Ishikawa (cell line): ENCODE measurements at regions not wholly inside any gene's neighbourhood (a gene's known extent, or its start where the extent isn't known, plus 50 kb on each side); places are given as distances from the start of the nearest gene placed in this dataset.

Experiments used
- CEBPB ChIP-seq: IDR thresholded peaks from 2 replicates; pipeline ENCODE4 v1.6.1; 2012
- CREB1 ChIP-seq: IDR thresholded peaks from 2 replicates; pipeline ENCODE4 v1.6.1; 2012; ENCODE audit warnings: low read depth
- EGR1 ChIP-seq: IDR thresholded peaks from 2 replicates; pipeline ENCODE4 v1.6.1; 2012
- EP300 ChIP-seq: IDR thresholded peaks from 2 replicates; pipeline ENCODE4 v1.6.1; 2012; ENCODE audit warnings: borderline replicate concordance
- FOXM1 ChIP-seq: IDR thresholded peaks from 2 replicates; pipeline ENCODE4 v1.6.1; 2012; ENCODE audit warnings: low read depth, borderline replicate concordance
- NFIC ChIP-seq: IDR thresholded peaks from 2 replicates; pipeline ENCODE4 v1.6.1; 2012
- RAD21 ChIP-seq: IDR thresholded peaks from 2 replicates; pipeline ENCODE4 v1.6.1; 2012; ENCODE audit warnings: low read depth
- TAF1 ChIP-seq: IDR thresholded peaks from 2 replicates; pipeline ENCODE4 v1.6.1; 2012; ENCODE audit warnings: low read depth, mild to moderate bottlenecking
- TCF12 ChIP-seq: IDR thresholded peaks from 2 replicates; pipeline ENCODE4 v1.6.1; 2012; ENCODE audit warnings: low read depth
- TEAD4 ChIP-seq: IDR thresholded peaks from 2 replicates; pipeline ENCODE4 v1.6.1; 2012
- YY1 ChIP-seq: IDR thresholded peaks from 2 replicates; pipeline ENCODE4 v1.6.1; 2012; ENCODE audit warnings: low read depth
- ZBTB7A ChIP-seq: IDR thresholded peaks from 2 replicates; pipeline ENCODE4 v1.6.1; 2012; ENCODE audit warnings: low read depth
- TF ChIP-seq, protein P1 (sequence below): IDR thresholded peaks from 2 replicates; pipeline ENCODE4 v1.6.1; 2012
- TF ChIP-seq, protein P2 (sequence below): IDR thresholded peaks from 2 replicates; pipeline ENCODE4 v1.6.1; 2012
- TF ChIP-seq, protein P3 (sequence below): IDR thresholded peaks from 2 replicates; pipeline ENCODE4 v1.6.1; 2012; ENCODE audit warnings: low read depth, mild to moderate bottlenecking

- TF ChIP-seq EP300 (no peak), CEBPB (no peak), EGR1 (no peak), RAD21 (no peak), ZBTB7A (no peak)
- TF ChIP-seq, protein P1, sequence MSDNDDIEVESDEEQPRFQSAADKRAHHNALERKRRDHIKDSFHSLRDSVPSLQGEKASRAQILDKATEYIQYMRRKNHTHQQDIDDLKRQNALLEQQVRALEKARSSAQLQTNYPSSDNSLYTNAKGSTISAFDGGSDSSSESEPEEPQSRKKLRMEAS: no peak
- TF ChIP-seq, protein P2, sequence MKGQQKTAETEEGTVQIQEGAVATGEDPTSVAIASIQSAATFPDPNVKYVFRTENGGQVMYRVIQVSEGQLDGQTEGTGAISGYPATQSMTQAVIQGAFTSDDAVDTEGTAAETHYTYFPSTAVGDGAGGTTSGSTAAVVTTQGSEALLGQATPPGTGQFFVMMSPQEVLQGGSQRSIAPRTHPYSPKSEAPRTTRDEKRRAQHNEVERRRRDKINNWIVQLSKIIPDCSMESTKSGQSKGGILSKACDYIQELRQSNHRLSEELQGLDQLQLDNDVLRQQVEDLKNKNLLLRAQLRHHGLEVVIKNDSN: no peak
- TF ChIP-seq, protein P3, sequence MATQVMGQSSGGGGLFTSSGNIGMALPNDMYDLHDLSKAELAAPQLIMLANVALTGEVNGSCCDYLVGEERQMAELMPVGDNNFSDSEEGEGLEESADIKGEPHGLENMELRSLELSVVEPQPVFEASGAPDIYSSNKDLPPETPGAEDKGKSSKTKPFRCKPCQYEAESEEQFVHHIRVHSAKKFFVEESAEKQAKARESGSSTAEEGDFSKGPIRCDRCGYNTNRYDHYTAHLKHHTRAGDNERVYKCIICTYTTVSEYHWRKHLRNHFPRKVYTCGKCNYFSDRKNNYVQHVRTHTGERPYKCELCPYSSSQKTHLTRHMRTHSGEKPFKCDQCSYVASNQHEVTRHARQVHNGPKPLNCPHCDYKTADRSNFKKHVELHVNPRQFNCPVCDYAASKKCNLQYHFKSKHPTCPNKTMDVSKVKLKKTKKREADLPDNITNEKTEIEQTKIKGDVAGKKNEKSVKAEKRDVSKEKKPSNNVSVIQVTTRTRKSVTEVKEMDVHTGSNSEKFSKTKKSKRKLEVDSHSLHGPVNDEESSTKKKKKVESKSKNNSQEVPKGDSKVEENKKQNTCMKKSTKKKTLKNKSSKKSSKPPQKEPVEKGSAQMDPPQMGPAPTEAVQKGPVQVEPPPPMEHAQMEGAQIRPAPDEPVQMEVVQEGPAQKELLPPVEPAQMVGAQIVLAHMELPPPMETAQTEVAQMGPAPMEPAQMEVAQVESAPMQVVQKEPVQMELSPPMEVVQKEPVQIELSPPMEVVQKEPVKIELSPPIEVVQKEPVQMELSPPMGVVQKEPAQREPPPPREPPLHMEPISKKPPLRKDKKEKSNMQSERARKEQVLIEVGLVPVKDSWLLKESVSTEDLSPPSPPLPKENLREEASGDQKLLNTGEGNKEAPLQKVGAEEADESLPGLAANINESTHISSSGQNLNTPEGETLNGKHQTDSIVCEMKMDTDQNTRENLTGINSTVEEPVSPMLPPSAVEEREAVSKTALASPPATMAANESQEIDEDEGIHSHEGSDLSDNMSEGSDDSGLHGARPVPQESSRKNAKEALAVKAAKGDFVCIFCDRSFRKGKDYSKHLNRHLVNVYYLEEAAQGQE: no peak
These were observed 81.5 kb downstream of the PALM2AKAP2 start for GRCh38 chr9:109861499-109861898.

DNA sequence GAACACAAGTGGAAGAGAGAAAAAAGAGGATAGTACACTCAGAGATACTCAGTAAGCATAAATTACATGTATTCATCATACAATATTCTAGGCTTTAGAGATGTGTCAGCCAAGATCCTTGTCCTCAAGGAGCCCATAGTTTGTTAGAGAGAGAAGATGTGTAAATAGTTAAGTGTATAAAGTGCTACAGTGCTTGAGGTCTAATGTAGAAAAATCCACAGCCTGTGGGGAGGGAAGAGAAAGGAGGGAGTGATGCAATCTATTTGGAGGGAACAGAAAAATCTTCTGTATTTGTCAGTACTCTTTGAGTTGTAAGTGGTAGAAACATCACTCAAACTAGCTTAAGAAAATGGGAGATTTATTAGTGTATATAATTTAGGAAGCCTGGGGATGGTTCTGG is 81.9 kb downstream of the PALM2AKAP2 start:
- TF ChIP-seq, protein P2: no peak
- TF ChIP-seq, protein P1: no peak
- no peak for TF ChIP-seq ZBTB7A
- TF ChIP-seq CEBPB: no peak
- TF ChIP-seq CREB1: no peak
- TF ChIP-seq FOXM1: no peak
- TF ChIP-seq, protein P3: no peak
- no peak for TF ChIP-seq RAD21
- TF ChIP-seq EP300: no peak
- no peak for TF ChIP-seq TEAD4
- TF ChIP-seq TAF1: no peak

DNA sequence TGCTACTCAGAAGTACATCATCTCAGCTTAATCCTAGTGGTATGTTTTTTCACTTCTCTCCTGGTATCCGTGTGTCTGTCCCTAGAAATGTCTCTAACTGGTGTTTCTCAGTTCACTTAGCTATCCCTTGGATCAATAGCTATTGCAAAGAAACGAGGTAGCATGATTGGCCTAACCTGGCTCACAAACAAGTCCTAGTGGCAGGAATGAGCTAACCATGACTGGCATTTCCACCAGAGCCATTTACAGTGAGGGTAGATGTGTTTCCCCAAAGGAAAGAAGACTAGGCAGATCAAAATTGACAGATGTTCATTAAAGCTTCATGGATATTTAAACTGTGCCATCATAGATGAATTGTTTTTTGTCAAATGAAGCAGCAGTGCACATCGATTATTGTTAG is 82.5 kb downstream of the PALM2AKAP2 start:
- TF ChIP-seq ZBTB7A (no peak), YY1 (no peak), NFIC (no peak), EP300 (no peak), TEAD4 (no peak), RAD21 (no peak)
- TF ChIP-seq, protein P3: no peak
- TF ChIP-seq, protein P1: no peak
- TF ChIP-seq, protein P2: no peak

DNA sequence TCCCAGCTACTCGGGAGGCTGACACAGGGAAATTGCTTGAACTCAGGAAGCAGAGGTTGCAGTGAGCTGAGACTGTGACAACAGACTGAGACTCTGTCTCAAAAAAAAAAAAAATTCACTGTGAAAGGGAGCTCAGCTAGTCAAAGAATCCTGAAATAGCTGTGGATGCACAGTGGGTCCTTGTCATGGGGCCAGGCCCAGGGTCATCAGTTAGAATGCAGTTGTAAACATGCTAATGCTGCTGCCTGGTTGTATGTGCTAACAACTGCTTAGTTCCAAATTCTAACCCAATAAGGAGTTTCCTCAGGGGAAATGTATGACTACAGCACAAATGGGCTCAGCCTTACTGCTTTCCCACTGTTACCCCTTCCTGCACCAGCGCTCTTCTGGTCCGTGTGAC is 84.0 kb downstream of the PALM2AKAP2 start:
- TF ChIP-seq CEBPB (no peak), RAD21 (no peak), TEAD4 (no peak), YY1 (no peak), TAF1 (no peak), ZBTB7A (no peak), TCF12 (no peak), NFIC (no peak)
- TF ChIP-seq, protein P3: no peak
- TF ChIP-seq, protein P2: no peak
